Smooth muscle cell (in vitro differentiated cells): ENCODE measurements at regions not wholly inside any gene's neighbourhood (a gene's known extent, or its start where the extent isn't known, plus 50 kb on each side); places are given as distances from the start of the nearest gene placed in this dataset.

Experiments used
- DNase-seq: peaks from one replicate; lab custom pipeline; 2025; ENCODE audit not compliant: unreplicated experiment; lab: John Stamatoyannopoulos, UW
- H2AFZ ChIP-seq: fragments of 200-600 bp; sonication (generic); 2 replicates; pipeline ENCODE4 v1.6.0; 2016; ENCODE audit warnings: antibody characterized with exemption, low read depth, mild to moderate bottlenecking
- H3F3A ChIP-seq: fragments of 200-600 bp; sonication (generic); 2 replicates; pipeline ENCODE4 v1.6.0; 2017; ENCODE audit warnings: antibody characterized with exemption, low read depth
- H3K27ac ChIP-seq: fragments of 200-600 bp; sonication (generic); 2 replicates; pipeline ENCODE4 v1.5.1; 2016; ENCODE audit warnings: low read depth, mild to moderate bottlenecking
- H3K27me3 ChIP-seq: fragments of 200-600 bp; sonication (generic); 2 replicates; pipeline ENCODE4 v1.6.1; 2016; ENCODE audit warnings: low read depth, mild to moderate bottlenecking
- H3K36me3 ChIP-seq: fragments of 200-600 bp; sonication (generic); 2 replicates; pipeline ENCODE4 v1.5.1; 2016; ENCODE audit warnings: low read depth
- H3K4me1 ChIP-seq: fragments of 200-600 bp; sonication (generic); 2 replicates; pipeline ENCODE4 v1.5.1; 2016; ENCODE audit warnings: low read depth
- H3K4me2 ChIP-seq: fragments of 200-600 bp; sonication (generic); 2 replicates; pipeline ENCODE4 v1.6.0; 2016; ENCODE audit warnings: mild to moderate bottlenecking
- H3K4me3 ChIP-seq: fragments of 200-600 bp; sonication (generic); 2 replicates; pipeline ENCODE4 v1.5.1; 2016; ENCODE audit warnings: mild to moderate bottlenecking
- H3K79me2 ChIP-seq: fragments of 200-600 bp; sonication (generic); 2 replicates; pipeline ENCODE4 v1.6.0; 2016; ENCODE audit warnings: low read depth, mild to moderate bottlenecking
- H3K9ac ChIP-seq: fragments of 200-600 bp; sonication (generic); 2 replicates; pipeline ENCODE4 v1.6.0; 2016; ENCODE audit warnings: low read depth
- H3K9me3 ChIP-seq: fragments of 200-600 bp; sonication (generic); replicated peaks from 2 replicates; pipeline ENCODE4 v1.5.1; 2016; ENCODE audit warnings: low read depth
- H4K20me1 ChIP-seq: fragments of 200-600 bp; sonication (generic); 2 replicates; pipeline ENCODE4 v1.6.0; 2016; ENCODE audit warnings: low read depth
- WGBS: methylation state at CpG from one replicate; pipeline ENCODE4 v1.1.7; 2016; ENCODE audit warnings: low lambda C conversion rate; 5-methylcytosine and 5-hydroxymethylcytosine counted together
- TF ChIP-seq, protein P1 (sequence below): fragments of 200-600 bp; sonication (generic); IDR thresholded peaks from 2 replicates; pipeline ENCODE4 v1.5.1; 2017; ENCODE audit warnings: borderline replicate concordance, mild to moderate bottlenecking, antibody characterized with exemption; ENCODE audit not compliant: insufficient read depth, poor library complexity, severe bottlenecking

DNA sequence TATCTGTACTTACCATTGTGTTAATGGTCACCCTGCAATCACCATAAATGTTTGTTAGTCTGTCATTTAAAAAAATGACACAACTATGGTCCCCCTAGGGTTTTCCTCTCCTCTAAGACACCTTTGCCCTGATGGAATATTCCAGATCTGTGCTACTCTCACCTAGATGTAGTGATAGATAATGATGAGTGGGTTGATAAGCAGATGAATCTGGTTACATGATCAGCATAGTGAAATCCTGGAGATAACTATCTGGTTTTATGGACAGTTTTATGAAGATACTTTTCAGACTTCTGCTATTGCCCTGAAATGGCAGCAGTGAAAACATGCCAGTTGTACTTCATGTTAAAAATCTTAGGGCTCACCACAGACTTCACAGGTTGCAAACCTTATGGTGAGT lies 152.4 kb downstream of the GATA3 start:
- H2AFZ ChIP-seq = no peak overlapping the region

DNA sequence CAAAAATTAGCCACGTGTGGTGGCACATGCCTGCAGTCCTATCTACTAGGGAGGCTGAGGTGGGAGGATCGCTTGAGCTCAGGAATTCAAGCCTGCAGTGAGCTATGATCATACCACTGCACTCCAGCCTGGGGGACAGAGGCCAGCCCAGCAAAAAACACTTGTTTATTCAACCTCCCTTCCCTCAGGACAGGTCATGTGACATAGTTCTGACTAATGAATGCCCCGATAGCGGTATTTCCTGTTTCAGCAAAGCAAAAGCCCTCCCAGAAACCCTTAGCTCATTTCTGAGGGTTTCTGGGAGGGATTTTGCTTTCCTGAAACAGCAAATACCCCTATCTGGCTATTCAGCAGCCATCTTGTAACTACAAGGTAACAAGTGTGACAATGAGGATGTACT lies 157.1 kb downstream of the GATA3 start:
- TF ChIP-seq, protein P1, sequence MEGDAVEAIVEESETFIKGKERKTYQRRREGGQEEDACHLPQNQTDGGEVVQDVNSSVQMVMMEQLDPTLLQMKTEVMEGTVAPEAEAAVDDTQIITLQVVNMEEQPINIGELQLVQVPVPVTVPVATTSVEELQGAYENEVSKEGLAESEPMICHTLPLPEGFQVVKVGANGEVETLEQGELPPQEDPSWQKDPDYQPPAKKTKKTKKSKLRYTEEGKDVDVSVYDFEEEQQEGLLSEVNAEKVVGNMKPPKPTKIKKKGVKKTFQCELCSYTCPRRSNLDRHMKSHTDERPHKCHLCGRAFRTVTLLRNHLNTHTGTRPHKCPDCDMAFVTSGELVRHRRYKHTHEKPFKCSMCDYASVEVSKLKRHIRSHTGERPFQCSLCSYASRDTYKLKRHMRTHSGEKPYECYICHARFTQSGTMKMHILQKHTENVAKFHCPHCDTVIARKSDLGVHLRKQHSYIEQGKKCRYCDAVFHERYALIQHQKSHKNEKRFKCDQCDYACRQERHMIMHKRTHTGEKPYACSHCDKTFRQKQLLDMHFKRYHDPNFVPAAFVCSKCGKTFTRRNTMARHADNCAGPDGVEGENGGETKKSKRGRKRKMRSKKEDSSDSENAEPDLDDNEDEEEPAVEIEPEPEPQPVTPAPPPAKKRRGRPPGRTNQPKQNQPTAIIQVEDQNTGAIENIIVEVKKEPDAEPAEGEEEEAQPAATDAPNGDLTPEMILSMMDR = no peak
- Histone ChIP-seq H3K9ac (no peak overlapping the region), H4K20me1 (no peaks in the 10 kb centered on the region), H3K27me3 (no peaks in the 10 kb centered on the region), H3K4me1 (no peaks in the 10 kb centered on the region), H3K9me3 (no peaks in the 10 kb centered on the region), H3K36me3 (no peaks in the 10 kb centered on the region), H3K4me3 (no peak overlapping the region), H2AFZ (no peak overlapping the region), H3K79me2 (no peaks in the 10 kb centered on the region), H3K27ac (no peak overlapping the region), H3F3A (no peaks in the 10 kb centered on the region), H3K4me2 (no peak overlapping the region)
- 85% methylated on average over 4 of the region's 4 CpGs for WGBS
- no peak for DNase-seq

More for the DNA sequence above, 152.4 kb downstream of the GATA3 start:
- H3K9me3 ChIP-seq = no peaks in the 10 kb centered on the region
- H3K4me2 ChIP-seq = no peak overlapping the region
- no peaks in the 10 kb centered on the region for H4K20me1 ChIP-seq
- H3K27ac ChIP-seq = no peak overlapping the region
- TF ChIP-seq, protein P1 = no peak
- H3F3A ChIP-seq = no peaks in the 10 kb centered on the region
- no peaks in the 10 kb centered on the region for H3K27me3 ChIP-seq
- H3K4me1 ChIP-seq = no peaks in the 10 kb centered on the region
- H3K4me3 ChIP-seq = no peak overlapping the region
- DNase-seq = no peak
- H3K79me2 ChIP-seq = no peaks in the 10 kb centered on the region
- H3K36me3 ChIP-seq = no peaks in the 10 kb centered on the region
- no peak overlapping the region for H3K9ac ChIP-seq

DNA sequence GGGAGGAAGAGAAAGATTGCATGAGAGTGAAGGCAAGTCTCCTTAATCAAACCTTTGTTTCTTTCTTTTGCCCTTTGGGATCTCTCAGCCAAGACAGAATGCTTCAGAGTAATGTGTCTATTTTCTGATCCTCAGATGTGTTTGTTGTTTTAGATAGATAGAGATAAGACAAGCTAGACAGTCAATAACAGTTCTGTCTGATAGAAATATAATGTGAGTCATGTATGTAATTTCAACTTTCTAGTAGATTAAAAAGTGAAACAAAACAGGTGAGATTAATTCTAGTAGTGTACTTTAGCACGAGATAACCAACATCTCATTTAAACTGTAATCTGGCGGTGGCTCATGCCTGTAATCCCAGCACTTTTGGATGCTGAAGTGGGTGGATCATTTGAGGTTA lies 159.2 kb downstream of the GATA3 start:
- 95% methylated on average over 2 of the region's 2 CpGs for WGBS

DNA sequence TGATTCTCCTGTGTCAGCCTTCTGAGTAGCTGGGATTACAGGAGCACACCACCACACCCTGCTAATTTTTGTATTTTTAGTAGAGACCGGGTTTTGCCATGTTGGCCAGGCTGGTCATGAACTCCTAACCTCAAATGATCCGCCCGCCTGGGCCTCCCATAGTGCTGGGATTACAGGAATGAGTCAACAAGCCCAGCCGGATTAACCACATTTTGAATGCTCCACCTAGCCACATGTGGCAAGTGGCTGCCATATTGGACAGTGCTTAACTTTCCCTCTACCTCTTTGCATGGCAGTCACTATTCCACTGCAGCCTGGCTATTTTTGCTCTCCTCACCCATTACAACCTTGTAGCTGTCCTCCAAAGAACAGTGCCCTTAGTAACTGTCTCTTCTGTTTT lies 160.1 kb downstream of the GATA3 start:
- no peak overlapping the region for H3K27ac ChIP-seq
- H3K27me3 ChIP-seq = no peaks in the 10 kb centered on the region
- DNase-seq = no peak
- H3K4me1 ChIP-seq = no peaks in the 10 kb centered on the region
- H3K36me3 ChIP-seq = no peaks in the 10 kb centered on the region
- H3K9me3 ChIP-seq = no peaks in the 10 kb centered on the region
- no peak overlapping the region for H3K4me2 ChIP-seq
- H3K9ac ChIP-seq = no peak overlapping the region
- no peak overlapping the region for H2AFZ ChIP-seq
- 96% methylated on average over 4 of the region's 4 CpGs for WGBS
- TF ChIP-seq, protein P1 = no peak
- H3K79me2 ChIP-seq = no peaks in the 10 kb centered on the region
- H4K20me1 ChIP-seq = no peaks in the 10 kb centered on the region
- H3K4me3 ChIP-seq = no peak overlapping the region
- H3F3A ChIP-seq = no peaks in the 10 kb centered on the region

More for the DNA sequence above, 159.2 kb downstream of the GATA3 start:
- no peaks in the 10 kb centered on the region for H3K9me3 ChIP-seq
- H3K4me2 ChIP-seq = no peak overlapping the region
- no peaks in the 10 kb centered on the region for H3K4me1 ChIP-seq
- no peaks in the 10 kb centered on the region for H3F3A ChIP-seq
- no peak for DNase-seq
- H3K4me3 ChIP-seq = no peak overlapping the region
- H3K27ac ChIP-seq = no peak overlapping the region
- TF ChIP-seq, protein P1 = no peak
- H4K20me1 ChIP-seq = no peaks in the 10 kb centered on the region
- H2AFZ ChIP-seq = no peak overlapping the region
- no peaks in the 10 kb centered on the region for H3K27me3 ChIP-seq
- H3K36me3 ChIP-seq = no peaks in the 10 kb centered on the region
- no peak overlapping the region for H3K9ac ChIP-seq
- H3K79me2 ChIP-seq = no peaks in the 10 kb centered on the region
